NB4 (cell line): ENCODE measurements at regions not wholly inside any gene's neighbourhood (a gene's known extent, or its start where the extent isn't known, plus 50 kb on each side); places are given as distances from the start of the nearest gene placed in this dataset.

Source experiments
- CTCF ChIP-seq: IDR thresholded peaks from one replicate; pipeline ENCODE4 v1.5.1; 2012; ENCODE audit warnings: low read depth, low read length
- MAX ChIP-seq: IDR thresholded peaks from 2 replicates; pipeline ENCODE4 v1.6.1; 2011; ENCODE audit warnings: low read depth, low read length
- POLR2A ChIP-seq: IDR thresholded peaks from 2 replicates; pipeline ENCODE4 v1.6.1; 2011; ENCODE audit warnings: mild to moderate bottlenecking; ENCODE audit not compliant: insufficient read length; ENCODE audit errors: extremely low read depth

DNA sequence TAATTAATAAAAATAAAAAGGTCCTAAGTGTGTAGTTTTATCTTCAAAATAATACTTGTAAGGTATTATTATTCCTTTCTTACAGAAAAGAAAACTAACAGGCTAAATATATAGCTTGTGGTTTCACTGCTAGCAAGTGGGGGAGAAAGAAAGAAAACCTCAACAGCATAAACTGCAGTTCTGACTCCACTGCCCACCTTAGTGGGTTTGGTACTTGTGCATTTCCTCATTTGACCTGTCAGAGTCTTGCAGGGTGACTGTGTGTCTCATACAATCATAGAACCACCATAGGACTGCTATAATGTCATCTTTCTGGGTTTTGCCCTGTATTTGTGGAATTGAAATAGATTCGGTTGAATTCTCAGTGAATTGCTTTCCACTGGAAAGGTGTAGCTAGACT, 94.7 kb upstream of the PUDP start:
- TF ChIP-seq MAX, result no peak
- no peak for TF ChIP-seq CTCF
- TF ChIP-seq POLR2A, result no peak
